K562 (cell line): ENCODE measurements at regions not wholly inside any gene's neighbourhood (a gene's known extent, or its start where the extent isn't known, plus 50 kb on each side); places are given as distances from the start of the nearest gene placed in this dataset.

ENCODE experiments used
- ATAC-seq: fragments of 200-7000 bp; cut with Tn5 transposase; 3 replicates; pipeline ENCODE4 v1.9.1; 2020; ENCODE audit warnings: moderate library complexity
- BruUV-seq: library from RNA; stranded (reverse); fragments of 400-500 nt; replicated peaks from 2 replicates; lab custom pipeline; 2021; lab: Mats Ljungman, UMichigan
- CTCF ChIA-PET: fragments of 300-600 bp; formaldehyde crosslinking; extraction: SDS; loops from one replicate; lab custom pipeline; 2021; ENCODE audit warnings: low intra/inter-chr PET ratio; lab: Yijun Ruan, JAX
- POLR2A ChIA-PET: fragments of 300-600, 350-650 bp; sonication (Branson Sonifier 250); formaldehyde crosslinking; extraction: SDS; loops from one replicate; lab custom pipeline; 2021; ENCODE audit warnings: antibody characterized with exemption, inconsistent platforms; lab: Yijun Ruan, JAX
- DNase-seq, 4 experiments: peaks; one replicate each; pipeline versions ENCODE4 v3.0.0 to v3.0.0-alpha.2; 2011 to 2018; ENCODE audit warnings: low spot score in 3 of 4, mixed read lengths in 3 of 4; ENCODE audit errors: extremely low read depth in 1 of 4
- FAIRE-seq: peaks from 2 replicates; lab custom pipeline; 2011; peaks lifted over from hg19 to GRCh38; lab: Jason Lieb, UNC
- H2AFZ ChIP-seq: 2 replicates; pipeline ENCODE4 v1.6.0; 2011; ENCODE audit warnings: low read depth, low read length, control low read depth, inconsistent platforms
- H3K27ac ChIP-seq: fragments of 200-600 bp; 3 replicates; pipeline ENCODE4 v1.8.0; 2011; ENCODE audit warnings: low read depth, mild to moderate bottlenecking, control low read depth, inconsistent platforms, low read length, moderate library complexity, mixed read lengths; ENCODE audit errors: extremely low read depth
- H3K27me3 ChIP-seq, 2 experiments: fragments of 300-600 bp in 1 of 2; 2 replicates in 1 of 2; 3 replicates in 1 of 2; pipeline versions ENCODE4 v1.6.0 to v1.8.0; 2011; ENCODE audit warnings: inconsistent platforms in 2 of 2, low read length in 2 of 2, mild to moderate bottlenecking in 1 of 2, mixed read lengths in 1 of 2, moderate library complexity in 1 of 2; ENCODE audit not compliant: control insufficient read depth in 2 of 2, insufficient read depth in 2 of 2
- H3K36me3 ChIP-seq: fragments of 300-600 bp; 3 replicates; pipeline ENCODE4 v1.8.0; 2011; ENCODE audit warnings: mild to moderate bottlenecking, low read length, inconsistent platforms; ENCODE audit not compliant: control insufficient read depth, insufficient read depth
- H3K4me1 ChIP-seq, 2 experiments: fragments of 200-600 bp in 1 of 2; replicated peaks in 1 of 2; 2 replicates in 1 of 2; 3 replicates in 1 of 2; pipeline versions ENCODE4 v1.5.1 to v1.8.0; 2011; ENCODE audit warnings: inconsistent platforms in 2 of 2, low read length in 2 of 2, mild to moderate bottlenecking in 1 of 2, mixed read lengths in 1 of 2, moderate library complexity in 1 of 2; ENCODE audit not compliant: control insufficient read depth in 2 of 2, insufficient read depth in 2 of 2
- H3K4me2 ChIP-seq: 2 replicates; pipeline ENCODE4 v1.6.1; 2011; ENCODE audit warnings: low read length, control low read depth, inconsistent platforms, mixed read lengths; ENCODE audit not compliant: insufficient read depth
- H3K4me3 ChIP-seq: fragments of 200-600 bp; sonication (generic), shearing (Covaris generic); 2 replicates; pipeline ENCODE4 v1.5.1; 2016; ENCODE audit warnings: control low read depth, inconsistent platforms
- H3K79me2 ChIP-seq: fragments of 200-600 bp; 3 replicates; pipeline ENCODE4 v1.8.0; 2011; ENCODE audit warnings: low read length, inconsistent platforms; ENCODE audit not compliant: control insufficient read depth, insufficient read depth
- H3K9ac ChIP-seq, 2 experiments: 2 replicates each; pipeline versions ENCODE4 v1.6.0 to v1.6.1; 2011; ENCODE audit warnings: low read depth in 2 of 2, low read length in 2 of 2, control low read depth in 1 of 2, inconsistent platforms in 1 of 2, mild to moderate bottlenecking in 1 of 2, mixed read lengths in 1 of 2; ENCODE audit not compliant: insufficient read depth in 1 of 2
- H3K9me1 ChIP-seq: one replicate; pipeline ENCODE4 v1.6.0; 2011; ENCODE audit warnings: inconsistent platforms, mild to moderate bottlenecking, low read length, moderate library complexity; ENCODE audit not compliant: control insufficient read depth, insufficient read depth
- H3K9me3 ChIP-seq: replicated peaks from 2 replicates; pipeline ENCODE4 v1.5.1; 2011; ENCODE audit warnings: low read depth, low read length, inconsistent platforms; ENCODE audit not compliant: control insufficient read depth, insufficient read depth
- H4K20me1 ChIP-seq: replicated peaks from 2 replicates; pipeline ENCODE4 v1.6.1; 2011; ENCODE audit warnings: low read length, inconsistent platforms, mixed read lengths; ENCODE audit not compliant: control insufficient read depth, insufficient read depth
- BRF1 ChIP-seq: IDR thresholded peaks from 3 replicates; pipeline ENCODE4 v1.6.1; 2011; ENCODE audit warnings: borderline replicate concordance, mild to moderate bottlenecking; ENCODE audit not compliant: insufficient read length; ENCODE audit errors: extremely low read depth
- CBX8 ChIP-seq: fragments of 200-600 bp; sonication (generic); IDR thresholded peaks from 2 replicates; pipeline ENCODE4 v1.6.1; 2012; ENCODE audit warnings: borderline replicate concordance, mixed run types, low read depth, mild to moderate bottlenecking, moderate library complexity, mixed read lengths, low read length, control low read depth, inconsistent platforms; ENCODE audit not compliant: poor library complexity, severe bottlenecking; ENCODE audit errors: extremely low read depth
- FOXP1 ChIP-seq: sonication (generic); formaldehyde crosslinking; IDR thresholded peaks from 2 replicates; pipeline ENCODE4 v1.8.0; 2022; ENCODE audit warnings: mild to moderate bottlenecking, missing genetic modification reagents
- GTF2E2 ChIP-seq: fragments of 200-800 bp; sonication (Bioruptor generic); IDR thresholded peaks from 2 replicates; pipeline ENCODE4 v1.6.1; 2016; ENCODE audit warnings: missing genetic modification characterization, missing compliant biosample characterization
- HNRNPL ChIP-seq: fragments of 200-400 bp; formaldehyde crosslinking; IDR thresholded peaks from 2 replicates; pipeline ENCODE4 v1.6.1; 2017; ENCODE audit warnings: low read depth, mild to moderate bottlenecking, low read length
- MTA2 ChIP-seq: fragments of 450-650 bp; IDR thresholded peaks from 2 replicates; pipeline ENCODE4 v1.6.1; 2016; ENCODE audit warnings: low read depth
- NR2C1 ChIP-seq, 2 experiments: fragments of 450-650 bp; IDR thresholded peaks; 2 replicates each; pipeline ENCODE4 v1.6.1; 2017; ENCODE audit warnings: mild to moderate bottlenecking in 2 of 2, antibody characterized with exemption in 1 of 2, inconsistent platforms in 1 of 2, missing compliant biosample characterization in 1 of 2, missing genetic modification characterization in 1 of 2
- RBBP5 ChIP-seq: fragments of 200-600 bp; sonication (generic); IDR thresholded peaks from 2 replicates; pipeline ENCODE4 v1.6.1; 2012; ENCODE audit warnings: borderline replicate concordance, mild to moderate bottlenecking, low read length, control low read depth, inconsistent platforms; ENCODE audit not compliant: insufficient read depth, poor library complexity, severe bottlenecking
- TEAD4 ChIP-seq, 2 experiments: sonication (generic) in 1 of 2; formaldehyde crosslinking in 1 of 2; IDR thresholded peaks; 2 replicates each; pipeline versions ENCODE4 v1.6.1 to v1.8.0; 2012 to 2022; ENCODE audit warnings: borderline replicate concordance in 1 of 2, inconsistent platforms in 1 of 2, low read length in 1 of 2, mild to moderate bottlenecking in 1 of 2, missing genetic modification reagents in 1 of 2
- ZFPM2 ChIP-seq: fragments of 250-450 bp; sonication (Bioruptor Pico); IDR thresholded peaks from 2 replicates; pipeline ENCODE4 v1.5.1; 2022; ENCODE audit warnings: mild to moderate bottlenecking
- ZKSCAN8 ChIP-seq: fragments of 200-800 bp; sonication (Bioruptor generic); IDR thresholded peaks from 2 replicates; pipeline ENCODE4 v1.6.1; 2016; ENCODE audit warnings: missing genetic modification characterization, missing compliant biosample characterization
- ZNF165 ChIP-seq: fragments of 250-450 bp; sonication (Bioruptor Pico); IDR thresholded peaks from 2 replicates; pipeline ENCODE4 v1.4.0; 2020; ENCODE audit warnings: borderline replicate concordance
- ZNF830 ChIP-seq: fragments of 250-450 bp; sonication (Bioruptor Pico); IDR thresholded peaks from 2 replicates; pipeline ENCODE4 v1.5.0; 2021; ENCODE audit warnings: mild to moderate bottlenecking
- WGBS: fragments of 100-300 bp; shearing (Covaris generic); methylation state at CpG from one replicate; pipeline ENCODE4 v1.1.6; 2016; ENCODE audit warnings: low coverage, mixed read lengths; ENCODE audit not compliant: insufficient coverage; ENCODE audit errors: missing lambda C conversion rate; 5-methylcytosine and 5-hydroxymethylcytosine counted together
- in situ Hi-C: fragments of 300-500 bp; cut with MboI; formaldehyde crosslinking; loops from 4 replicates; pipeline ENCODE4 v1.15.0; 2018; ENCODE audit warnings: inconsistent platforms, mixed read lengths
- intact Hi-C: fragments of 100-400 bp; cut with micrococcal nuclease; formaldehyde crosslinking; loops from 2 replicates; pipeline ENCODE4 v1.14.2; 2022
- TF ChIP-seq, protein P1 (sequence below): fragments of 200-800 bp; sonication (Bioruptor generic); IDR thresholded peaks from 2 replicates; pipeline ENCODE4 v1.6.1; 2017; ENCODE audit warnings: missing genetic modification characterization, missing compliant biosample characterization
- TF ChIP-seq, protein P2 (sequence below): fragments of 250-450 bp; sonication (Bioruptor Pico); IDR thresholded peaks from 2 replicates; pipeline ENCODE4 v1.9.0; 2021; ENCODE audit warnings: mild to moderate bottlenecking, inconsistent platforms
- TF ChIP-seq, protein P3 (sequence below): sonication (generic); formaldehyde crosslinking; IDR thresholded peaks from 2 replicates; pipeline ENCODE4 v1.8.0; 2022; ENCODE audit warnings: missing genetic modification reagents, mild to moderate bottlenecking, moderate library complexity, borderline replicate concordance

DNA sequence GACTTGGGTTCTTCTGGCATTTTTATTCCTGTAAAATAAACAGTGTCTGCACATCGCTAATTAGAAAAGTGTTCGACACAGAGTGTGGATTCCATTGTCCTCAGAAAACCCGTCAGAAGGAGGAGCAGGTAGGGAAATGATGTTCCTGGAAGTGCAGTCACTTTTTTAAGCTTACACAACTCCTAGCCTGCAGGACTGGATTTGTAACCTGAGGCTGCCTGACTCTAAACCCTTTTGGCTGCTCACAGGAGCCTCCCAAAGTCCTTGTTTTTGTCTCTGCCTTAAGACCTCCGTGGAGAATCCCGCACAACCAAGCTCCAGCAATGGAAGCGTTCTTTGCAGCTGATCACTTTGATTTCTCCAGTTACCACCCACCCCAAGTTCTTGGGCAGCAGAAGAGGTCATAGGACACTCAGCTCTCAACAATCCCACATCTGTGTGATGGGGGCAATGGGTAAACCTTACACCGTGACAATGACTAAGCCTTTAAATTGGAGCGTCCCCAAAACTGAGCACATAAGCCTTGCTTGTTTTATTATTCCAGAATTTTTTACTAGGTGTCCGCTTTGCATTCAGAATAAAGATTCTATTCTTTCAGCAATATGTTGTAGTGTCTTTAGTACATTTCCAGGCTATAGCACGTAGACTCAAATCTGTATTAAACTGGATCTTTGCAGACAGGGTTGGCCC is 227.9 kb downstream of the TBXT start (continued):
- TF ChIP-seq, protein P1, sequence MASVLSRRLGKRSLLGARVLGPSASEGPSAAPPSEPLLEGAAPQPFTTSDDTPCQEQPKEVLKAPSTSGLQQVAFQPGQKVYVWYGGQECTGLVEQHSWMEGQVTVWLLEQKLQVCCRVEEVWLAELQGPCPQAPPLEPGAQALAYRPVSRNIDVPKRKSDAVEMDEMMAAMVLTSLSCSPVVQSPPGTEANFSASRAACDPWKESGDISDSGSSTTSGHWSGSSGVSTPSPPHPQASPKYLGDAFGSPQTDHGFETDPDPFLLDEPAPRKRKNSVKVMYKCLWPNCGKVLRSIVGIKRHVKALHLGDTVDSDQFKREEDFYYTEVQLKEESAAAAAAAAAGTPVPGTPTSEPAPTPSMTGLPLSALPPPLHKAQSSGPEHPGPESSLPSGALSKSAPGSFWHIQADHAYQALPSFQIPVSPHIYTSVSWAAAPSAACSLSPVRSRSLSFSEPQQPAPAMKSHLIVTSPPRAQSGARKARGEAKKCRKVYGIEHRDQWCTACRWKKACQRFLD (CRISPR knock-in tag) = no peak
- no peak for TF ChIP-seq ZKSCAN8 (CRISPR knock-in tag)
- no peak for TF ChIP-seq ZNF830
- no peak for TF ChIP-seq BRF1

DNA sequence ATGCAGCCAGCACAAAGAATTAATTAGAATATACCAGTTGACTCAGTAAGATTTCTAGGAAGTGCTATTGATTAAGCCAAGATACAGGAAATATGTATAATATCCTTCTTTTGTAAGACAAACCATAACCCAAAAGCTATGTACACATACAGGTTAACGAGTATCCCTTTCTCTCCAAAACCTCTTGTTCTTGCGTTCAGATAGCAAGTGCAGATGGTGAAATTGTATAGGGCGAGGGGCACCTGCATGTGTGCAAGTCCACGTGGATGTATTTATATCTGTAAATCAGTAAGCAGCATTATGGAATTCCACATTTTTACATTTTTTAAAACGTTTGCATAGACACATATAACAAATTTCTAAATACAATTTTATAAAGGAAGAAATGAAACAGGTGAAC is 228.6 kb downstream of the TBXT start:
- Histone ChIP-seq H3K27me3 (peaks cover 0 to 9% of the 10 kb centered on the region in 2 experiments; a peak in 3 of 5 replicates), H3K9me3 (no peaks in the 10 kb centered on the region), H3K79me2 (no peaks in the 10 kb centered on the region), H3K9me1 (no peaks in the 10 kb centered on the region), H2AFZ (no peak overlapping the region), H4K20me1 (no peaks in the 10 kb centered on the region), H3K4me1 (no peaks in the 10 kb centered on the region), H3K4me3 (no peak overlapping the region), H3K27ac (no peak overlapping the region), H3K4me2 (no peak overlapping the region), H3K36me3 (no peaks in the 10 kb centered on the region), H3K9ac (no peak overlapping the region)
- intact Hi-C loops (no loop called here), in situ Hi-C loops (no loop called here)
- POLR2A ChIA-PET = no interaction called here
- FAIRE-seq (no peak), DNase-seq (no peak), ATAC-seq (no peak)
- BruUV-seq = no TSS peak
- under 1% methylated on average over 5 of the region's 5 CpGs for WGBS
- CTCF ChIA-PET = no interaction called here
- TF ChIP-seq NR2C1 (IDR thresholded peaks at IDR 0.05) (no peak), NR2C1 (tag; IDR thresholded peaks at IDR 0.05) (no peak), TEAD4 (IDR thresholded peaks at IDR 0.05; ENCODE audit: low read length) (no peak), TEAD4 (CRISPR knock-in tag; IDR thresholded peaks at IDR 0.05; ENCODE audit: borderline replicate concordance) (no peak), HNRNPL (no peak), CBX8 (no peak), GTF2E2 (tag) (no peak), FOXP1 (CRISPR knock-in tag) (no peak), ZNF165 (CRISPR knock-in tag) (no peak), MTA2 (no peak), RBBP5 (no peak), ZFPM2 (CRISPR knock-in tag) (no peak)
- TF ChIP-seq, protein P2, sequence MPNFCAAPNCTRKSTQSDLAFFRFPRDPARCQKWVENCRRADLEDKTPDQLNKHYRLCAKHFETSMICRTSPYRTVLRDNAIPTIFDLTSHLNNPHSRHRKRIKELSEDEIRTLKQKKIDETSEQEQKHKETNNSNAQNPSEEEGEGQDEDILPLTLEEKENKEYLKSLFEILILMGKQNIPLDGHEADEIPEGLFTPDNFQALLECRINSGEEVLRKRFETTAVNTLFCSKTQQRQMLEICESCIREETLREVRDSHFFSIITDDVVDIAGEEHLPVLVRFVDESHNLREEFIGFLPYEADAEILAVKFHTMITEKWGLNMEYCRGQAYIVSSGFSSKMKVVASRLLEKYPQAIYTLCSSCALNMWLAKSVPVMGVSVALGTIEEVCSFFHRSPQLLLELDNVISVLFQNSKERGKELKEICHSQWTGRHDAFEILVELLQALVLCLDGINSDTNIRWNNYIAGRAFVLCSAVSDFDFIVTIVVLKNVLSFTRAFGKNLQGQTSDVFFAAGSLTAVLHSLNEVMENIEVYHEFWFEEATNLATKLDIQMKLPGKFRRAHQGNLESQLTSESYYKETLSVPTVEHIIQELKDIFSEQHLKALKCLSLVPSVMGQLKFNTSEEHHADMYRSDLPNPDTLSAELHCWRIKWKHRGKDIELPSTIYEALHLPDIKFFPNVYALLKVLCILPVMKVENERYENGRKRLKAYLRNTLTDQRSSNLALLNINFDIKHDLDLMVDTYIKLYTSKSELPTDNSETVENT (CRISPR knock-in tag) = no peak
- TF ChIP-seq, protein P3, sequence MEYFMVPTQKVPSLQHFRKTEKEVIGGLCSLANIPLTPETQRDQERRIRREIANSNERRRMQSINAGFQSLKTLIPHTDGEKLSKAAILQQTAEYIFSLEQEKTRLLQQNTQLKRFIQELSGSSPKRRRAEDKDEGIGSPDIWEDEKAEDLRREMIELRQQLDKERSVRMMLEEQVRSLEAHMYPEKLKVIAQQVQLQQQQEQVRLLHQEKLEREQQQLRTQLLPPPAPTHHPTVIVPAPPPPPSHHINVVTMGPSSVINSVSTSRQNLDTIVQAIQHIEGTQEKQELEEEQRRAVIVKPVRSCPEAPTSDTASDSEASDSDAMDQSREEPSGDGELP (CRISPR knock-in tag) = no peak
